Lower leg skin (tissue), 3 donors: ENCODE measurements at regions not wholly inside any gene's neighbourhood (a gene's known extent, or its start where the extent isn't known, plus 50 kb on each side); places are given as distances from the start of the nearest gene placed in this dataset.

Experiments used
- POLR2A ChIP-seq, 2 donors: fragments of 450-650 bp; IDR thresholded peaks; one replicate each; pipeline ENCODE4 v1.6.1; 2016 to 2017; ENCODE audit warnings: antibody characterized with exemption in 2 of 2, mild to moderate bottlenecking in 1 of 2, moderate library complexity in 1 of 2
- TF ChIP-seq, protein P1 (sequence below), 3 donors: fragments of 450-650 bp; IDR thresholded peaks; one replicate each; pipeline ENCODE4 v1.5.1; 2016; ENCODE audit warnings: antibody characterized with exemption in 3 of 3, mild to moderate bottlenecking in 3 of 3, moderate library complexity in 2 of 3

GRCh38 chr18:7447318-7448028, 119.6 kb upstream of the PTPRM start:
- TF ChIP-seq, protein P1, sequence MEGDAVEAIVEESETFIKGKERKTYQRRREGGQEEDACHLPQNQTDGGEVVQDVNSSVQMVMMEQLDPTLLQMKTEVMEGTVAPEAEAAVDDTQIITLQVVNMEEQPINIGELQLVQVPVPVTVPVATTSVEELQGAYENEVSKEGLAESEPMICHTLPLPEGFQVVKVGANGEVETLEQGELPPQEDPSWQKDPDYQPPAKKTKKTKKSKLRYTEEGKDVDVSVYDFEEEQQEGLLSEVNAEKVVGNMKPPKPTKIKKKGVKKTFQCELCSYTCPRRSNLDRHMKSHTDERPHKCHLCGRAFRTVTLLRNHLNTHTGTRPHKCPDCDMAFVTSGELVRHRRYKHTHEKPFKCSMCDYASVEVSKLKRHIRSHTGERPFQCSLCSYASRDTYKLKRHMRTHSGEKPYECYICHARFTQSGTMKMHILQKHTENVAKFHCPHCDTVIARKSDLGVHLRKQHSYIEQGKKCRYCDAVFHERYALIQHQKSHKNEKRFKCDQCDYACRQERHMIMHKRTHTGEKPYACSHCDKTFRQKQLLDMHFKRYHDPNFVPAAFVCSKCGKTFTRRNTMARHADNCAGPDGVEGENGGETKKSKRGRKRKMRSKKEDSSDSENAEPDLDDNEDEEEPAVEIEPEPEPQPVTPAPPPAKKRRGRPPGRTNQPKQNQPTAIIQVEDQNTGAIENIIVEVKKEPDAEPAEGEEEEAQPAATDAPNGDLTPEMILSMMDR (IDR thresholded peaks at IDR 0.05): no peak
- TF ChIP-seq POLR2A (IDR thresholded peaks at IDR 0.05): no peak
